ENCODE measurements at regions not wholly inside any gene's neighbourhood (a gene's known extent, or its start where the extent isn't known, plus 50 kb on each side); places are given as distances from the start of the nearest gene placed in this dataset.

- Histone ChIP-seq H3K4me3 (ENCODE audit: low read length) (no peak overlapping the region), H3F3A (ENCODE audit: control insufficient read depth, insufficient read depth) (no peaks in the 10 kb centered on the region), H3K79me2 (ENCODE audit: control insufficient read depth, low read length) (no peaks in the 10 kb centered on the region), H3K9me3 (ENCODE audit: control insufficient read depth, insufficient read depth, low read length) (no peaks in the 10 kb centered on the region), H3K4me1 (ENCODE audit: control insufficient read depth, low read length) (no peaks in the 10 kb centered on the region), H3K27me3 (ENCODE audit: control insufficient read depth, low read length) (no peaks in the 10 kb centered on the region), H3K36me3 (ENCODE audit: control insufficient read depth, low read length) (no peaks in the 10 kb centered on the region), H3K9me2 (replicated peaks; ENCODE audit: control insufficient read depth, low read length) (no peaks in the 10 kb centered on the region), H3K27ac (ENCODE audit: low read depth, low read length) (no peak overlapping the region), H3K4me2 (ENCODE audit: low read length) (no peak overlapping the region), H4K20me1 (ENCODE audit: control insufficient read depth, insufficient read depth, low read depth, low read length) (no peaks in the 10 kb centered on the region)
- no peak for TF ChIP-seq EZH2phosphoT487 (IDR thresholded peaks at IDR 0.05; ENCODE audit: borderline replicate concordance, low read length)
- TF ChIP-seq, protein P1, sequence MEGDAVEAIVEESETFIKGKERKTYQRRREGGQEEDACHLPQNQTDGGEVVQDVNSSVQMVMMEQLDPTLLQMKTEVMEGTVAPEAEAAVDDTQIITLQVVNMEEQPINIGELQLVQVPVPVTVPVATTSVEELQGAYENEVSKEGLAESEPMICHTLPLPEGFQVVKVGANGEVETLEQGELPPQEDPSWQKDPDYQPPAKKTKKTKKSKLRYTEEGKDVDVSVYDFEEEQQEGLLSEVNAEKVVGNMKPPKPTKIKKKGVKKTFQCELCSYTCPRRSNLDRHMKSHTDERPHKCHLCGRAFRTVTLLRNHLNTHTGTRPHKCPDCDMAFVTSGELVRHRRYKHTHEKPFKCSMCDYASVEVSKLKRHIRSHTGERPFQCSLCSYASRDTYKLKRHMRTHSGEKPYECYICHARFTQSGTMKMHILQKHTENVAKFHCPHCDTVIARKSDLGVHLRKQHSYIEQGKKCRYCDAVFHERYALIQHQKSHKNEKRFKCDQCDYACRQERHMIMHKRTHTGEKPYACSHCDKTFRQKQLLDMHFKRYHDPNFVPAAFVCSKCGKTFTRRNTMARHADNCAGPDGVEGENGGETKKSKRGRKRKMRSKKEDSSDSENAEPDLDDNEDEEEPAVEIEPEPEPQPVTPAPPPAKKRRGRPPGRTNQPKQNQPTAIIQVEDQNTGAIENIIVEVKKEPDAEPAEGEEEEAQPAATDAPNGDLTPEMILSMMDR (IDR thresholded peaks at IDR 0.05; ENCODE audit: low read depth, low read length, poor library complexity, severe bottlenecking), result no peak
These were observed 1015.2 kb upstream of the SLIT2 start for GRCh38 chr4:19236473-19236872.

DNA sequence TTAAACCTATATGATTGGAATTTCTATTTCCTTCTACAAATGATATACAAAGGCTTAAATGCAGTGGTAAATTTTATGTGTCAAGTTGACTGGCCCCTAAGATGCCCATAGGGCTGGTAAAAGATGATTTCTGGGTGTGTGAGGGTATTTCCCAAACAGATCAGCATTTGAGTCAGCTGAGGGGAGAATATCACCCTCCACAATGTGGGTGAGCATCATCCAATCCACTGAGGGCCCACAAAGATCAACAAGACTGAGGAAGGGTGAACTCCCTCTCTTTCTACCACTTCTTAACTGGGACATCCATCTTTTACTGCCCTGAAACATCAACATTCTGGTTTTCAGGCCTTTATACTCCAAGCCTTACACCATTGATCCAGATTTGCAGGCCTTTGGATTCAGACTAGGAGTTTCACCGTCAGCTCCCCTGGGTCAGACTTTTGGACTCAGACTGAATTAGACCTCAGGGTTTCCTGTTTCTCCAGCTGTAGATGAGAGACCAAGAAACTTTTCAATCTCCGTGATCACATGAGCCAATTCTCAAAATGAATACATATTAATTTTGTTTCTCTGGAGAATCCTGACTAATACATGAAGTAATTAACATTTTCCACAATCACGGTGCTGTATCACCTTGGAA, 1020.7 kb upstream of the SLIT2 start:
- Histone ChIP-seq H3K4me1 (ENCODE audit: control insufficient read depth, low read length) (no peaks in the 10 kb centered on the region), H3K27me3 (ENCODE audit: control insufficient read depth, low read length) (no peaks in the 10 kb centered on the region), H3K36me3 (ENCODE audit: control insufficient read depth, low read length) (no peaks in the 10 kb centered on the region), H3K4me2 (ENCODE audit: low read length) (no peak overlapping the region), H3K9me2 (replicated peaks; ENCODE audit: control insufficient read depth, low read length) (no peaks in the 10 kb centered on the region), H3K4me3 (ENCODE audit: low read length) (no peak overlapping the region), H3K79me2 (ENCODE audit: control insufficient read depth, low read length) (no peaks in the 10 kb centered on the region), H3F3A (ENCODE audit: control insufficient read depth, insufficient read depth) (no peaks in the 10 kb centered on the region), H4K20me1 (ENCODE audit: control insufficient read depth, insufficient read depth, low read depth, low read length) (no peaks in the 10 kb centered on the region), H3K9me3 (ENCODE audit: control insufficient read depth, insufficient read depth, low read length) (no peaks in the 10 kb centered on the region), H3K27ac (ENCODE audit: low read depth, low read length) (no peak overlapping the region)
- TF ChIP-seq, protein P1 (IDR thresholded peaks at IDR 0.05; ENCODE audit: low read depth, low read length, poor library complexity, severe bottlenecking), result no peak
- no peak for TF ChIP-seq EZH2phosphoT487 (IDR thresholded peaks at IDR 0.05; ENCODE audit: borderline replicate concordance, low read length)

GRCh38 chr4:19227701-19228100, 1024.0 kb upstream of the SLIT2 start:
- Histone ChIP-seq H4K20me1 (ENCODE audit: control insufficient read depth, insufficient read depth, low read depth, low read length) (no peaks in the 10 kb centered on the region), H3K36me3 (ENCODE audit: control insufficient read depth, low read length) (no peaks in the 10 kb centered on the region), H3K4me2 (ENCODE audit: low read length) (no peak overlapping the region), H3K9me3 (ENCODE audit: control insufficient read depth, insufficient read depth, low read length) (no peaks in the 10 kb centered on the region), H3K27ac (ENCODE audit: low read depth, low read length) (no peak overlapping the region), H3K27me3 (ENCODE audit: control insufficient read depth, low read length) (no peaks in the 10 kb centered on the region), H3K79me2 (ENCODE audit: control insufficient read depth, low read length) (no peaks in the 10 kb centered on the region), H3K4me3 (ENCODE audit: low read length) (no peak overlapping the region), H3F3A (ENCODE audit: control insufficient read depth, insufficient read depth) (no peaks in the 10 kb centered on the region), H3K9me2 (replicated peaks; ENCODE audit: control insufficient read depth, low read length) (no peaks in the 10 kb centered on the region), H3K4me1 (ENCODE audit: control insufficient read depth, low read length) (no peaks in the 10 kb centered on the region)
- TF ChIP-seq, protein P1 (IDR thresholded peaks at IDR 0.05; ENCODE audit: low read depth, low read length, poor library complexity, severe bottlenecking), result no peak
- TF ChIP-seq EZH2phosphoT487 (IDR thresholded peaks at IDR 0.05; ENCODE audit: borderline replicate concordance, low read length), result no peak

All from DOHH2 (cell line).